ENCODE measurements at regions not wholly inside any gene's neighbourhood (a gene's known extent, or its start where the extent isn't known, plus 50 kb on each side); places are given as distances from the start of the nearest gene placed in this dataset.

DNA sequence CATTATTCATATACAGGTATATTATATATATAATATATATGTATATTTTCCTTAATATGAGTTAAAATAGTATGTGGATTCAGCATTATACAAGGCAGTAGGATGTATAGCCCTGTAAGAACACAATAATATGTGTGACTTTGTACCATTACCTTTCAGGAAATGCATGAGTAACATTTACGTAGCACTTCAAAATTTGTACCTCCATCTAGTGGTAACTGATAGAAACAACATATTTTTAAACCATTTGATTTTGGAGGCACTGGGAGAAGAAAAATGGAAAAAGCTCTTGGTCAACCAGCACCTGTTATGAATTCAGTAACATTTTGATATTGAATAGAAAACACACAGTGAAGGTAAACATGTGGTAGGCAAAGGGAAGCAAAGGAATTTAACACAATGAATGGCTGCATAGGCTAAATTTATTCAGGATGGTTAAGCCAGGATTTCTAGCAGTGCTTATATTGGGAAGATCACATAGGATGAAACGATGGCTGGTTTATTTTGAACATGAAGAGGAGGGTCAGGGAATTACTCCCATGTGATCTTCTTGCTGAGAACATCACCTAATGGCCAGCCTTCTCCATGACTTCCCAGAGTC, 565.5 kb downstream of the CCDC85A start:
- TF ChIP-seq, protein P1, sequence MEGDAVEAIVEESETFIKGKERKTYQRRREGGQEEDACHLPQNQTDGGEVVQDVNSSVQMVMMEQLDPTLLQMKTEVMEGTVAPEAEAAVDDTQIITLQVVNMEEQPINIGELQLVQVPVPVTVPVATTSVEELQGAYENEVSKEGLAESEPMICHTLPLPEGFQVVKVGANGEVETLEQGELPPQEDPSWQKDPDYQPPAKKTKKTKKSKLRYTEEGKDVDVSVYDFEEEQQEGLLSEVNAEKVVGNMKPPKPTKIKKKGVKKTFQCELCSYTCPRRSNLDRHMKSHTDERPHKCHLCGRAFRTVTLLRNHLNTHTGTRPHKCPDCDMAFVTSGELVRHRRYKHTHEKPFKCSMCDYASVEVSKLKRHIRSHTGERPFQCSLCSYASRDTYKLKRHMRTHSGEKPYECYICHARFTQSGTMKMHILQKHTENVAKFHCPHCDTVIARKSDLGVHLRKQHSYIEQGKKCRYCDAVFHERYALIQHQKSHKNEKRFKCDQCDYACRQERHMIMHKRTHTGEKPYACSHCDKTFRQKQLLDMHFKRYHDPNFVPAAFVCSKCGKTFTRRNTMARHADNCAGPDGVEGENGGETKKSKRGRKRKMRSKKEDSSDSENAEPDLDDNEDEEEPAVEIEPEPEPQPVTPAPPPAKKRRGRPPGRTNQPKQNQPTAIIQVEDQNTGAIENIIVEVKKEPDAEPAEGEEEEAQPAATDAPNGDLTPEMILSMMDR (IDR thresholded peaks at IDR 0.05; ENCODE audit: insufficient read depth, low read length, poor library complexity, severe bottlenecking) = peak; percentile 51
- no peak for TF ChIP-seq EZH2phosphoT487 (conservative IDR thresholded peaks at IDR 0.05; ENCODE audit: low read length)
- Histone ChIP-seq H3K36me3 (ENCODE audit: low read length) (no peaks in the 10 kb centered on the region), H3K79me2 (ENCODE audit: insufficient read depth, low read length) (no peaks in the 10 kb centered on the region)

DNA sequence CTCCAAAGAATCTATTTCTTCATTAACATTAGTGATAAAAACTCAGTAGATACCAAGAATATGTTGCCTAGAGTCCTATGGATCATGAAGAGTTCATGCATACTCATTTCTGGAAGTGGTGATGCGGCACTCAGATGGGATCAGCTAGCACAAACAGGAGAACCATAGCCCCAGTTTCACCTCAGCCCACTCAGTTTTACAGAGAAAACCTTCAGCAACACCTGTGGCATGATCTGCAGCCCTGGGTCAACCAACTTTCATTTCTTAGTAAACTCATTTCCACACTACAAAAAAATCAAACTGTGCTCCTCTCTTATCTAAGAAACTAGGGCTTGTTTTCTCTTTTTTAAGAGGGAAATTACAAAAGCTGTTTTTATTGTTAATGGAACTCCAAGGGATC, 569.4 kb downstream of the CCDC85A start:
- H3K9me3 ChIP-seq (ENCODE audit: insufficient read depth, low read length) = no peaks in the 10 kb centered on the region
- no peak overlapping the region for H3K27ac ChIP-seq (ENCODE audit: low read depth, low read length)
- H3K36me3 ChIP-seq (ENCODE audit: low read length) = no peaks in the 10 kb centered on the region
- no peak overlapping the region for H3K4me3 ChIP-seq (ENCODE audit: insufficient read depth, low read length, poor library complexity, severe bottlenecking)
- H3K4me2 ChIP-seq (ENCODE audit: low read depth, low read length, poor library complexity, severe bottlenecking) = no peak overlapping the region
- H3K79me2 ChIP-seq (ENCODE audit: insufficient read depth, low read length) = no peaks in the 10 kb centered on the region
- H3K9me2 ChIP-seq (replicated peaks; ENCODE audit: insufficient read depth, low read length) = no peaks in the 10 kb centered on the region
- no peak overlapping the region for H2AFZ ChIP-seq (ENCODE audit: low read depth, low read length, severe bottlenecking)
- no peaks in the 10 kb centered on the region for H3K27me3 ChIP-seq (ENCODE audit: low read length)
- no peak overlapping the region for H3K9ac ChIP-seq (ENCODE audit: low read length)
- H3F3A ChIP-seq (ENCODE audit: insufficient read depth) = no peaks in the 10 kb centered on the region
- H4K20me1 ChIP-seq (ENCODE audit: low read depth, low read length) = no peaks in the 10 kb centered on the region
- TF ChIP-seq, protein P1 (IDR thresholded peaks at IDR 0.05; ENCODE audit: insufficient read depth, low read length, poor library complexity, severe bottlenecking) = no peak
- TF ChIP-seq EZH2phosphoT487 (conservative IDR thresholded peaks at IDR 0.05; ENCODE audit: low read length) = no peak

More for the DNA sequence above, 565.5 kb downstream of the CCDC85A start:
- Histone ChIP-seq H3K4me2 (ENCODE audit: low read depth, low read length, poor library complexity, severe bottlenecking) (no peak overlapping the region), H3K9me2 (replicated peaks; ENCODE audit: insufficient read depth, low read length) (no peaks in the 10 kb centered on the region), H3K27me3 (ENCODE audit: low read length) (no peaks in the 10 kb centered on the region), H3K9ac (ENCODE audit: low read length) (no peak overlapping the region), H3K9me3 (ENCODE audit: insufficient read depth, low read length) (no peaks in the 10 kb centered on the region), H3F3A (ENCODE audit: insufficient read depth) (no peaks in the 10 kb centered on the region), H3K27ac (ENCODE audit: low read depth, low read length) (no peak overlapping the region), H2AFZ (ENCODE audit: low read depth, low read length, severe bottlenecking) (no peak overlapping the region), H4K20me1 (ENCODE audit: low read depth, low read length) (no peaks in the 10 kb centered on the region), H3K4me3 (ENCODE audit: insufficient read depth, low read length, poor library complexity, severe bottlenecking) (no peak overlapping the region)

DNA sequence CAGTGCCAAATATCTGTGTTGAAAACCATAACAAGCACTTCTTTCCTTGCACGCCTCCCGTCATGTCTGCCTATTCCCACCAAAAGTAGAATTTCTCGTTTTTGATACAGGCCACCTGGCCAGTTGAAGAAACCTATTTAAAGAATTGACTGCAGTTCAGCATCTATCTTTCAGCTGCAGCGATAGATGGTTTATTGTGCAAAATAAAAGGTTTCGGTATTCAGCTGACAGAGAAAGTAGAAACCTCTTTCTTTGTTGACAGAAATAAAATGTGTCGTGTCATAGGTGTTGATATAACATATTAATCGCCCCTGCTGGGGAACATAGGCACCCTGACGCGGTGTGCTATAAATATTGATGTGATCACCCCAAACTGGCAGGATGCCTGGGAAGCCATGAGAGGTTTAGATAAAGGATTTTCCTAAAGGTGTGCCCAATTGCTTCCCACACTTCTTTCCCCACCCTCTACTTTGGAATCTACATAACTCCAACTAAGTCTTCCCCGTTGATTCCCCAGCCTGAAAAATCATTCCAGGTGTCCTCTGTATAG, 570.4 kb downstream of the CCDC85A start:
- Histone ChIP-seq H3K36me3 (ENCODE audit: low read length) (no peaks in the 10 kb centered on the region), H3K9me2 (replicated peaks; ENCODE audit: insufficient read depth, low read length) (no peaks in the 10 kb centered on the region), H2AFZ (ENCODE audit: low read depth, low read length, severe bottlenecking) (no peak overlapping the region), H3K9me3 (ENCODE audit: insufficient read depth, low read length) (no peaks in the 10 kb centered on the region), H3K4me3 (ENCODE audit: insufficient read depth, low read length, poor library complexity, severe bottlenecking) (no peak overlapping the region), H3K79me2 (ENCODE audit: insufficient read depth, low read length) (no peaks in the 10 kb centered on the region), H3K4me2 (ENCODE audit: low read depth, low read length, poor library complexity, severe bottlenecking) (no peak overlapping the region), H3K27me3 (ENCODE audit: low read length) (no peaks in the 10 kb centered on the region), H4K20me1 (ENCODE audit: low read depth, low read length) (no peaks in the 10 kb centered on the region), H3K9ac (ENCODE audit: low read length) (no peak overlapping the region), H3K27ac (ENCODE audit: low read depth, low read length) (no peak overlapping the region), H3F3A (ENCODE audit: insufficient read depth) (no peaks in the 10 kb centered on the region)
- TF ChIP-seq, protein P1 (IDR thresholded peaks at IDR 0.05; ENCODE audit: insufficient read depth, low read length, poor library complexity, severe bottlenecking) = no peak
- TF ChIP-seq EZH2phosphoT487 (conservative IDR thresholded peaks at IDR 0.05; ENCODE audit: low read length) = no peak

Measured in SU-DHL-6 (cell line).